Epithelial cell of proximal tubule (primary cell): ENCODE measurements at regions not wholly inside any gene's neighbourhood (a gene's known extent, or its start where the extent isn't known, plus 50 kb on each side); places are given as distances from the start of the nearest gene placed in this dataset.

Experiments used
- DNase-seq: peaks from one replicate; pipeline ENCODE4 v3.0.0-alpha.2; 2011; ENCODE audit warnings: low read depth
- H3K4me3 ChIP-seq: 2 replicates; pipeline ENCODE4 v1.5.1; 2011; ENCODE audit warnings: low read depth, mild to moderate bottlenecking, low read length
- CTCF ChIP-seq: conservative IDR thresholded peaks from 2 replicates; pipeline ENCODE4 v1.5.1; 2012; ENCODE audit warnings: low read depth, mild to moderate bottlenecking, low read length

DNA sequence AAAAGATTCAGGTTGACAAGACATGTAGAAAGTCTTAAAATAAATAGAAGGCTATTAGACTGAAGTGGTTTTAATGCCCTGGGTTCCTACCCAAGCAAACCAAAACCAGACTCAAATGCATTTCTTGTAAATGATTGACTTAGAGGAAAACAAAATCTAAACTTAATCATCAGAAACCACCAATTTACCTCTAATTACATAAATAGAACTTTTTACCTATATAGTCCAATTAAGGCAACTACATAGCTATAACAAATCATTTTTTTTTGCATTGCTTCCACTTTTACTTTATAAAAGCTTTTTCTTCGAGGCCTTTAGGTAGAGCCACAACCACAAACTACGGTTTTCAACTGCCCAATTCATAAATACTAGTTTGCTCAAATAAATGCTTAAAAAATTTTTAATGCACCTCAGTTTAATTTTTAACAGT, 231.3 kb upstream of the ARHGEF26 start:
- no peak for TF ChIP-seq CTCF
- no peak overlapping the region for H3K4me3 ChIP-seq
- DNase-seq, result no peak

- TF ChIP-seq CTCF, result no peak
- no peak for DNase-seq
- no peak overlapping the region for H3K4me3 ChIP-seq
These were observed 229.1 kb upstream of the ARHGEF26 start for GRCh38 chr3:153892126-153892525.

DNA sequence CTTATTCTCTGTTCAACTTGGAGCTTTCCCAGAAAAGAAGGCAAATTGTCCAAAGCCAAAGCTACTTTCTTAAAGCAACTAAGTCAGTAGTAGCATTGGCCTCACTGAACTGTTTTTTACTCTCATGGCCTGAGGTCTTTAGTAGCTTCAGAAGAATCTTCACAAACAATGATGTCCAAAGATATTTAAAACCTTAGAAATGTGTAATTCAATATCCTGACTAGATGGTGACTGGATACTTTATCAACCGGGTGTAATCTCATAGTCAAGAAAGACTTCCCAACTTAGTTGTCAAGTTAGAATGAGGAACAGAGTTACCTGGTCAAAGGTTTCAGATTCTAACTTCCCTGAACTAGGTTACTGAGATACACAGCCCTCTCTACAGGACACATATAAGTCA, 226.3 kb upstream of the ARHGEF26 start:
- no peak for DNase-seq
- H3K4me3 ChIP-seq, result no peak overlapping the region
- TF ChIP-seq CTCF, result no peak

DNA sequence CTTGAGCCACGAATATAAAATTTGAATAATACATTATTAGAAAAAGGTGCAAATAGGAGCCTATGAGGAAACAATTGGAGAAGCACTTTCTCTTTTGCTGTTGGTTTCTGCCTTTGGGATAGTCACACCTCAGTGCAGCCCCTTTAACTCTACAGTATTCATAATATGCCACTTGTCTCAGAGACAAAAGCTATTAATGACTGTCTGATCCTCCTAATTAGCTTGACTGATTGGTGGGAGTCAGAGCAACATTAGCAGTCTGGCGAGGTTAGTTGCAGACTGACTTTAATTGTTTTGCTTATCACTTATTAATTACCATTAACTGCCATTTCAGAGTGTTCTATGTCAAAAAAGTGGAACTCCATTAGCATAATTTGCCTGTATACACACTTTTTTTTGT, 225.0 kb upstream of the ARHGEF26 start:
- H3K4me3 ChIP-seq, result no peak overlapping the region
- DNase-seq, result no peak
- TF ChIP-seq CTCF, result no peak

DNA sequence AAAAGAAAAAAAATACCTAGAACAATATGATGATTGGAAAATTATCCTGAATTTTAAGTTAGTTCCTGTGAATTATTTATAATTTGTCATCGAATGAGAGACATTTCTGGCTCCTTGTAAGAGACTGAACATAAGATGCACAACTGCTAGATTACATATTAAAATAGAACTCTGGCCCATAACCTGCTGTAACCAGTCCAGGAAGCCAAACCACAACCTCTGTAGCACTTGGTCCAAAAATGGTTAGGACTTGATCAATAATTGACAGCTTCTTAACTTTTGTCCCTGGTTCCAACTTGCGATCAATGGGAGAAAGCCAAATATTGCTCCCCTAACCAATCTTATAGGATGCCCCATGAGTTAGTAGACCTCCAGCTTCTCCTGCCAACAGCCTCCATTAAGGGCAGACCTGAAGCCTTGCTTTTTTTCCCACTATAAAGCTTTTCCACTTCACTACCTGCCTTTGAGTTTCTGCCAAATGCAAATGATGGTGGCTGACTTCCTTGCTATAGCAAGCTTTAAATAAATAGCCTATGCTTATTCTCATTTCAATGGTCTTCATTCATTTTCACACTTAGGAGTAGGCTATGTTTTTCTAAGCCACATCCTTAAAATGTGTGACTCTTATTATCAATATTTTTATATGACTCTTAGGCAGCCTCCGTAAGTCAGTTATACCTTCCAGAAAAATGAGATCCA, 224.0 kb upstream of the ARHGEF26 start:
- TF ChIP-seq CTCF, result no peak
- peak overlapping the region; percentile 14 for H3K4me3 ChIP-seq
- DNase-seq, result peak; percentile 30

DNA sequence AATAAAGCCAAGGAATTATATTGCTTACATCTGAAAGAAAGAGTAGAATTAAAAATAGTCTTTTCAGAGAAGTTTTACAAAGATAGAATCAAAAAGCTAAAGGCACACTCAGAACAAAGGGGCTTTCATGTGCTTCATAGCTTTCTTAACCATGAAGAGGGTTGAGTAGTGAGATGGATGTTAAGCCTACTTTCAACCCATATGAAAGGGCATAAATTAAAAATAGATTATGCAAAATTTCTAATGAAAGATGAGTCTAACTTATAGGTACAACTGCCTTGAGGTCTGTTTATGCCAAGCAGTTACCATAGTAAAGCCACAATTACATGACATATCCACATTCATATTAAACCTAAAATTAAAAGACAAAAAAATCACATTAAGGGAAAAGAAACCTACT, 223.3 kb upstream of the ARHGEF26 start:
- TF ChIP-seq CTCF, result no peak
- DNase-seq, result no peak

GRCh38 chr3:153901152-153901551, 220.0 kb upstream of the ARHGEF26 start:
- no peak overlapping the region for H3K4me3 ChIP-seq
- TF ChIP-seq CTCF, result no peak
- no peak for DNase-seq

More for the DNA sequence above, 223.3 kb upstream of the ARHGEF26 start:
- no peak overlapping the region for H3K4me3 ChIP-seq
